ENCODE measurements at regions not wholly inside any gene's neighbourhood (a gene's known extent, or its start where the extent isn't known, plus 50 kb on each side); places are given as distances from the start of the nearest gene placed in this dataset.

DNA sequence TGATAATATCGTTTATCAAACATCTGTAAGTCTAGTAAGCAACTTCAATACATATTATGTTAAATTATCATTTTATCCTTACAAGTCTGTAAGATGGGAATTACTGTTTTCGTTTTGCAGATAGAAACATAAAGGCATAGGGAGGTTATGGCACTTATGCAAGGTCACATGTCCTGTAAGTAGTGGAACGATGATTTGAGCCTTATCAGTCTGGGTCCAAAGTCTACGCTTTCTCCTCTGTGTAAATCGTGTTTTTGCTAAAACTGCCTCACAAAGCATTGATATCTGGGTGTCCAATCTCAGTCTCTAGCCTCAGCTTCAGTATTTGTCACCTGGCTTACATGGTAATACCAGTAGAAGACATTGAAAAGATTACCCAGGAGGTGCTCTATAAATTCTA is 174.9 kb upstream of the RASSF8 start:
- Histone ChIP-seq H3K4me2 (ENCODE audit: low read length) (no peak overlapping the region), H3K9me2 (ENCODE audit: insufficient read depth, low read length) (no peaks in the 10 kb centered on the region), H3F3A (ENCODE audit: insufficient read depth, low read length, poor library complexity, severe bottlenecking) (no peaks in the 10 kb centered on the region), H3K9me3 (ENCODE audit: low read length) (no peaks in the 10 kb centered on the region), H3K27ac (ENCODE audit: low read length) (no peak overlapping the region), H3K36me3 (ENCODE audit: insufficient read depth, low read length) (no peaks in the 10 kb centered on the region), H3K79me2 (replicated peaks; ENCODE audit: insufficient read depth, low read length) (no peaks in the 10 kb centered on the region), H3K9ac (ENCODE audit: low read length) (no peak overlapping the region), H3K4me3 (ENCODE audit: low read length) (no peak overlapping the region), H4K20me1 (ENCODE audit: insufficient read depth) (no peaks in the 10 kb centered on the region), H2AFZ (ENCODE audit: low read depth, low read length) (no peak overlapping the region), H3K27me3 (ENCODE audit: insufficient read depth, low read depth, low read length) (no peaks in the 10 kb centered on the region)
- TF ChIP-seq TAF1 (IDR thresholded peaks at IDR 0.05; ENCODE audit: low read depth) (no peak), EP300 (conservative IDR thresholded peaks at IDR 0.05; ENCODE audit: poor library complexity, severe bottlenecking) (no peak)

DNA sequence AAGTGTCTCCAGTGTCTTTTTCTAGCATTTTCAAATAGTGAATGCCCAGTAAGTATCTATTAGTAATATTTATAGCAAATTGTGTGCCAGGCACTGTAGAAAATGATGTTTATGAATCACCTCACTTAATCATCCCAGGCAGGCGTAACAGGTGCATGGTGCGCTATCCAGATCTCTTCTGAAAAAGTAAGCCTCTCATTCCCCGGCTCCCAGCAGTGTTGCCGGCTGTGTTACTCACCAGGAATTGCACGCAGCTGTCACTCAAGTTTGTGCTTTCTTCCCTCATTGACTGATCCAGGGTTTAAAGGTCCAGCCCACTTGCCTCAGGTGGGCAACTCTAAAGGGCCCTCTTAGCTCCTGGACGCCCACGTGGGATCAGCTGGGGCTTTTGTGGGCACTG is 173.8 kb upstream of the RASSF8 start:
- no peaks in the 10 kb centered on the region for H3K27me3 ChIP-seq (ENCODE audit: insufficient read depth, low read depth, low read length)
- no peak overlapping the region for H2AFZ ChIP-seq (ENCODE audit: low read depth, low read length)
- H3K4me3 ChIP-seq (ENCODE audit: low read length), result no peak overlapping the region
- H3K36me3 ChIP-seq (ENCODE audit: insufficient read depth, low read length), result no peaks in the 10 kb centered on the region
- H3K79me2 ChIP-seq (replicated peaks; ENCODE audit: insufficient read depth, low read length), result no peaks in the 10 kb centered on the region
- TF ChIP-seq EZH2 (IDR thresholded peaks at IDR 0.05; ENCODE audit: borderline replicate concordance, insufficient read depth, low read length, poor library complexity, severe bottlenecking), result no peak
- TF ChIP-seq TAF1 (IDR thresholded peaks at IDR 0.05; ENCODE audit: low read depth), result no peak
- TF ChIP-seq CTCF (IDR thresholded peaks at IDR 0.05; ENCODE audit: poor library complexity, severe bottlenecking), result no peak
- TF ChIP-seq POLR2AphosphoS5 (IDR thresholded peaks at IDR 0.05), result no peak
- TF ChIP-seq, protein P1, sequence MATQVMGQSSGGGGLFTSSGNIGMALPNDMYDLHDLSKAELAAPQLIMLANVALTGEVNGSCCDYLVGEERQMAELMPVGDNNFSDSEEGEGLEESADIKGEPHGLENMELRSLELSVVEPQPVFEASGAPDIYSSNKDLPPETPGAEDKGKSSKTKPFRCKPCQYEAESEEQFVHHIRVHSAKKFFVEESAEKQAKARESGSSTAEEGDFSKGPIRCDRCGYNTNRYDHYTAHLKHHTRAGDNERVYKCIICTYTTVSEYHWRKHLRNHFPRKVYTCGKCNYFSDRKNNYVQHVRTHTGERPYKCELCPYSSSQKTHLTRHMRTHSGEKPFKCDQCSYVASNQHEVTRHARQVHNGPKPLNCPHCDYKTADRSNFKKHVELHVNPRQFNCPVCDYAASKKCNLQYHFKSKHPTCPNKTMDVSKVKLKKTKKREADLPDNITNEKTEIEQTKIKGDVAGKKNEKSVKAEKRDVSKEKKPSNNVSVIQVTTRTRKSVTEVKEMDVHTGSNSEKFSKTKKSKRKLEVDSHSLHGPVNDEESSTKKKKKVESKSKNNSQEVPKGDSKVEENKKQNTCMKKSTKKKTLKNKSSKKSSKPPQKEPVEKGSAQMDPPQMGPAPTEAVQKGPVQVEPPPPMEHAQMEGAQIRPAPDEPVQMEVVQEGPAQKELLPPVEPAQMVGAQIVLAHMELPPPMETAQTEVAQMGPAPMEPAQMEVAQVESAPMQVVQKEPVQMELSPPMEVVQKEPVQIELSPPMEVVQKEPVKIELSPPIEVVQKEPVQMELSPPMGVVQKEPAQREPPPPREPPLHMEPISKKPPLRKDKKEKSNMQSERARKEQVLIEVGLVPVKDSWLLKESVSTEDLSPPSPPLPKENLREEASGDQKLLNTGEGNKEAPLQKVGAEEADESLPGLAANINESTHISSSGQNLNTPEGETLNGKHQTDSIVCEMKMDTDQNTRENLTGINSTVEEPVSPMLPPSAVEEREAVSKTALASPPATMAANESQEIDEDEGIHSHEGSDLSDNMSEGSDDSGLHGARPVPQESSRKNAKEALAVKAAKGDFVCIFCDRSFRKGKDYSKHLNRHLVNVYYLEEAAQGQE (IDR thresholded peaks at IDR 0.05; ENCODE audit: borderline replicate concordance), result no peak
- TF ChIP-seq MXI1 (conservative IDR thresholded peaks at IDR 0.05; ENCODE audit: poor library complexity, severe bottlenecking), result no peak
- no peak for TF ChIP-seq SMC3 (conservative IDR thresholded peaks at IDR 0.05; ENCODE audit: poor library complexity)
- no peak for TF ChIP-seq EP300 (conservative IDR thresholded peaks at IDR 0.05; ENCODE audit: poor library complexity, severe bottlenecking)
- TF ChIP-seq RAD21 (conservative IDR thresholded peaks at IDR 0.05), result no peak
- no peak overlapping the region for H3K4me2 ChIP-seq (ENCODE audit: low read length)
- no peaks in the 10 kb centered on the region for H3K9me3 ChIP-seq (ENCODE audit: low read length)
- no peaks in the 10 kb centered on the region for H4K20me1 ChIP-seq (ENCODE audit: insufficient read depth)
- H3K27ac ChIP-seq (ENCODE audit: low read length), result no peak overlapping the region
- H3F3A ChIP-seq (ENCODE audit: insufficient read depth, low read length, poor library complexity, severe bottlenecking), result no peaks in the 10 kb centered on the region
- H3K9ac ChIP-seq (ENCODE audit: low read length), result no peak overlapping the region
- no peaks in the 10 kb centered on the region for H3K9me2 ChIP-seq (ENCODE audit: insufficient read depth, low read length)

DNA sequence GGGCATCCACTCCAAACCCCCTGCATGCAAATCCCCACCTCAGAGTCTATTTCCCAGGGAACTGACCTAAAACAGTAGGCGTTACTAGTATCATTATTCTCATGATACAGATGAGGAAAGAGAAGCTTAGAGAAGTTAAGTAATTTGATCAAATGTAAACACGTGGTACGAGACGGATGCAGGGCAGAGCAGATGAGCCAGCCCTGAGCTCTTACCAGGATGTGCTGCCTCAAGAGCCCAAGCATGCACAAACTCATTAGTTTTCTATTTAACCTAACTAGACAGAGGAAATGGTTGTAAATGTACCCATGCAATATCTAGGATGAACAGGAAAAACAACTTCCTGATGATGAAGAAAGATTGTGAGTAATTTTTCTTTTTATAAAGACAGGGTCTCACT is 173.3 kb upstream of the RASSF8 start:
- Histone ChIP-seq H3K9me3 (ENCODE audit: low read length) (no peaks in the 10 kb centered on the region), H3K79me2 (replicated peaks; ENCODE audit: insufficient read depth, low read length) (no peaks in the 10 kb centered on the region), H4K20me1 (ENCODE audit: insufficient read depth) (no peaks in the 10 kb centered on the region), H3K36me3 (ENCODE audit: insufficient read depth, low read length) (no peaks in the 10 kb centered on the region), H3K27ac (ENCODE audit: low read length) (no peak overlapping the region), H3K4me2 (ENCODE audit: low read length) (no peak overlapping the region), H3K4me3 (ENCODE audit: low read length) (no peak overlapping the region), H3K27me3 (ENCODE audit: insufficient read depth, low read depth, low read length) (no peaks in the 10 kb centered on the region), H3F3A (ENCODE audit: insufficient read depth, low read length, poor library complexity, severe bottlenecking) (no peaks in the 10 kb centered on the region), H2AFZ (ENCODE audit: low read depth, low read length) (no peak overlapping the region), H3K9ac (ENCODE audit: low read length) (no peak overlapping the region), H3K9me2 (ENCODE audit: insufficient read depth, low read length) (no peaks in the 10 kb centered on the region)
- TF ChIP-seq, protein P1 (IDR thresholded peaks at IDR 0.05; ENCODE audit: borderline replicate concordance), result no peak
- TF ChIP-seq TAF1 (IDR thresholded peaks at IDR 0.05; ENCODE audit: low read depth), result no peak
- TF ChIP-seq SMC3 (conservative IDR thresholded peaks at IDR 0.05; ENCODE audit: poor library complexity), result no peak
- TF ChIP-seq RAD21 (conservative IDR thresholded peaks at IDR 0.05), result no peak
- no peak for TF ChIP-seq EZH2 (IDR thresholded peaks at IDR 0.05; ENCODE audit: borderline replicate concordance, insufficient read depth, low read length, poor library complexity, severe bottlenecking)

Measured in neural cell (in vitro differentiated cells).